Activated CD8-positive, alpha-beta memory T cell treated with anti-CD3 and anti-CD28 coated beads, Interleukin-2, amount 50 U/mL, for 4 hours (primary cell): ENCODE measurements at regions not wholly inside any gene's neighbourhood (a gene's known extent, or its start where the extent isn't known, plus 50 kb on each side); places are given as distances from the start of the nearest gene placed in this dataset.
"Not testable (repeated sequence)": the region's sequence is repeated elsewhere in the genome, so short reads cannot be mapped to it uniquely, and the experiment has no call there.

Source experiments
- DNase-seq: peaks from one replicate; pipeline ENCODE4 v3.0.0-alpha.2; 2020

DNA sequence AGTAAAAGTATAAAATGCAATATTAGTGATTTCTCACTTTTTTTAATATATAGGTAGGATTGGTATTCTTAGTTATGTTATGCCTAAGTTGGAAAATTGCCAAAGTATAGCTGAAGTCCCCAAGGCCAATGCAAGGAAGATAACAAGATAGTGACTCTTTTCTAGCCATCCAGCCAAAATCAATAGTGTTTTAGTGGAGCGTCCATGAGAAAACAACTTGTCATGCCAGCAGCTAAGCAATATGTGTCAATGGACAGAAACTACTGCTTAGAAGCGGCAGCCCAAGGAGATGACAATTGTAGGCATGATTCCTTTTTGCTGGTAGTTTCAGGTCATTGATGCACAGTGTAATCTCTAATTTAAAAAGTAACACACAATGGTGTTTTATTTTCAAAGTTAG lies 1444.6 kb downstream of the SUCLG1 start:
- DNase-seq: no peak

DNA sequence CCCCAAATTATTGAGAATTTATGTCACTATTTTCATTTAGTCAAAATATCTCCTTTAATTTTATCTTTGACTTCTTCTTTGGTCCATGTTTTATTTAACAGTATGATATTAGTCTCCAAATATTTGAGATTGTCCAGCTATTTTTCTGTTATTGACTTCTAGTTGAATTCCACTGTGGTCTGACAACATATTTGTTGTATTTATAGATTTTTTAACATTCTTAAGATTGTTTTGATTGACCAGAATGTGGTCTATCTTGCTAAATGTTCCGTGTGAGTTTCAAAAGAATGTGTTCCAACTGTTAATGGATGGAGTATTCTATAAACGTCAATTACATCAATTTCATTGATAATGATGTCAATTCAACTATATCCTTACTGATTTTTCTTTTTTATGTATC lies 1452.1 kb downstream of the SUCLG1 start:
- DNase-seq: no peak

GRCh38 chr2:83003555-83003954 lies 1455.5 kb downstream of the SUCLG1 start:
- no peak for DNase-seq

GRCh38 chr2:83002706-83003105 lies 1456.4 kb downstream of the SUCLG1 start:
- no peak for DNase-seq

GRCh38 chr2:82998781-82999180 lies 1460.3 kb downstream of the SUCLG1 start:
- no peak for DNase-seq

DNA sequence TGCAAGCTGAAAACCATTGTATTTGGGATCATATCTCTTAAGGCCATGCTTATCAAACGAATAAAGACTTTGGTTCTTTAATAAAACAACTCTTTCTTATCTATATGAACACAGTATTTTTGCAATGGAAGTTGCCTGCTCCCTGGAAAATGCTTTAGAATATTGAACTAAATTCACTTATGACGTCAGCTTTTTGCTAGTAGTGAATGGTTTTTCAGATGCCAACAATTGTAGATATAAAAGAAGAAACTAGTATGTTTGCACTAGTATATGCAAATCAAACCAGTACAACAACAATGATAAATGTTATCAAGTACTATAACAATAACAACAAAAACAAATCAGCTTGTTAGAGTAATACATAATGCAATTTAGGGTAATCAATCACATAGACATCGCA lies 1462.9 kb downstream of the SUCLG1 start:
- no peak for DNase-seq

DNA sequence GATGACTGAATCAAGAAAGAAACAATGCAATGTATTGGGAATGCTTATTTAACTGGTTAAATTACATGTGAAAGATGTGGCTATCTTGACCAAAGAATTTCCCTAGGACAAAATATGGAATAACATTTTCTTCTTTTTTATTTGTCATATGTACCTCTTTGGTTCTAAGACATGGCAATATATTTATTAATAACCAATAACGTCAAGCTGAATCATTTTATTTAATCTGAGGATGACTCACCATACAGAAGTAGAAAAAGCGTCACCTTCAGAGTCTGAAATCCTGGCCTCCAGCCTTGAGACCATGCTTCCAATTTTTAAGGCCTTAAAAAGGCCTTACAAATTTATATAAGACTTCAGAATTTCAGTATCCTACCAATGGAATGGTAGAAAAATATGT lies 1464.9 kb downstream of the SUCLG1 start:
- DNase-seq: no peak

DNA sequence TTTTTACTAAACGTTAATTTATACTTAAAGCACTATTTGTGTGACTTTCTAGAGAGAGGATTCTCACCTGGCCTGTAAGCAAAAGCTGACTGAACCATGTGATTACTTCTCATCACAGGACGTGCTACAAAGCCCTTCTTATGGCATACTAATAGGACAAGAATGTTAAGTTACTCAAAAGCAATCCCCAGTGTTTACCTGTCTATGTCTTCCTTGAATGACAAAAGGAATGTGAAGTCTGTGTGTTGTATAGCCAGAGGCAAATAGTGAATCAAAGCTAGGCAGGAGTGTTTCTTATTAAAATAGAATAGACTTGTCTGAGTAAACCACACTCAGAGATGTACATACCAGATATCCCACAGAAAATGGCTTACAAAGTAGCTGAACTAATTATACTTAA lies 1465.5 kb downstream of the SUCLG1 start:
- DNase-seq: no peak

GRCh38 chr2:82992968-82993367 lies 1466.1 kb downstream of the SUCLG1 start:
- DNase-seq: no peak

DNA sequence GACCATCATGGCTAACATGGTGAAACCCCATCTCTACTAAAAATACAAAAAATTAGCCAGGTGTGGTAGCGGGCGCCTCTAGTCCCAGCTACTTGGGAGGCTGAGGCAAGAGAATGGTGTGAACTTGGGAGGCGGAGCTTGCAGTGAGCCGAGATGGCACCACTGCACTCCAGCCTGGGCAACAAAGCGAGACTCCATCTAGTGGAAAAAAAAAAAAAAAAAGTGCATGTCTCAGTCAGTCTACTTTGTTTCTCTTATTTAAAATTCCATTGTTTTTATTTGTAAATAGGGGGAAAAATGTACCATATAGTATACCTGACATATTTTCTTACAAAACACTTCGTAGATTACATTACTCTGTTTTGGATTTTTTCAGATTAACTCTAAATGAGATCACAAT lies 1471.4 kb downstream of the SUCLG1 start:
- not testable (repeated sequence) for DNase-seq

DNA sequence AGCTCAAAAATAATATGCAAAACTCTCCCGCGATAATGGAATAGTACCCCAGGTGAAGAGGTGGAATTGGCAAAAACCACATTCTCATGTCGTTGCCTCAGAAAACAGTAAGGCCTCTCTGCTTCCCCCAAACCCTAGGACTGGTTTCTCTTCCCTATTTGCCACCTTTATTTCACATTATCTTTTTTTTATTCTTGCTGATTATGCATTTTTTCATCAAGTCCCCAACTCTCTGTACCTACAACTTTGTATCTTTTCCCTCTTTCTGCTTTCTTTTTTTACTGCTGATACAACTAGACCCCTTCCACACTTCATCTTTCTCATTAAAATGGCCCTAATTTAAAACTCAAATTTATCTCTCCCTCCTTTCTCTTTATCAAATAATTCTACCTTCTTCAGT lies 1472.2 kb downstream of the SUCLG1 start:
- DNase-seq: no peak

DNA sequence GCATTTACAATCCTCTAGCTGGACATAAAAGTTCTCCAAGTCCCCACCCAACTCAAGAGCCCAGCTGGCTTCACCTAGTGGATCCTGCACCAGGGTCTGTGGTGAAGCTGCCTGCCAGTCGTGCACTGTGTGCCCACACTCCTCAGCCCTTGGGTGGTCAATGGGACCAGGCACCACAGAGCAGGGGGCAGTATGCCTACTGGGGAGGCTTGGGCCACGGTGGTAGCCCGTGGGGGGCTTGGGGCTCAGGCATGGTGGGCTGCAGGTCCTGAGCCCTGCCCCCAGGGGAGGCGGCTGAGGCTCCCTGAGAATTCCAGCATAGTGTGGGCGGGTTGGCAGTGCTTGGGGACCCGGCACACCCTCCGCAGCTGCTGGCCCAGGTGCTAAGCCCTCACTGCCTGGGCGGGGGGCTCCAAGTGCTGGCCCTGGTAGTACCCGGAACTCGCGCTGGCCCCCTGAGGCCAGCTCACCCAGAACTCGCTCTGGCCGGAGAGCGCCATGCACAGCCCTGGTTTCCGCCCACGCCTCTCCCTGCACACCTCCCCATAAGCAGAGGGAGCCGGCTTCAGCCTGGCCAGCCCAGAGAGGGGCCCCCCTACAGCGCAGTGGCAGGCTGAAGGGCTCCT lies 1473.4 kb downstream of the SUCLG1 start:
- DNase-seq: no peak

DNA sequence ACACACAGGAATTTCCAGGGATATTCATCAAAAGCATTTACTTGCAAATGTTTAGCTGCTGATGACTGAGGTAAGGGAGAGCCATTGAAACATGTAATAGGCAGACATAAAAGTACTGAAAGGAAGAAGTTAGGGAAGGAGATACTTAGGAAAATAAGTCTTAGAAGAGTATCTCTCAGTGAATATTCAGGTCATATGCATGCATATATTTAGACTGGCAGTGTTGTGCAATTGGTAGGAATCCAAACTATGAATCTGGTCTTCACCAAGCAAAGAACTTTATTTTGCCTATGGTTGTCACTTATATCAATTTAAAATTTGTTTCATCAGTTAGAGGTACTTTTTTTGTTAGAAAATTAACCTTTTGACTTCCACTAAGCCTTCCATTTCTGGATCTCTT lies 1490.7 kb downstream of the SUCLG1 start:
- DNase-seq: no peak

- DNase-seq: no peak
These were observed 1494.7 kb downstream of the SUCLG1 start for GRCh38 chr2:82964341-82964740.

GRCh38 chr2:82959727-82960126 lies 1499.4 kb downstream of the SUCLG1 start:
- no peak for DNase-seq

- DNase-seq: no peak
These were observed 1504.2 kb downstream of the SUCLG1 start for GRCh38 chr2:82954868-82955267.

GRCh38 chr2:82939211-82939610 lies 1519.9 kb downstream of the SUCLG1 start:
- no peak for DNase-seq

GRCh38 chr2:82938321-82938845 lies 1520.7 kb downstream of the SUCLG1 start:
- not testable (repeated sequence) for DNase-seq

GRCh38 chr2:82913566-82913965 lies 1545.5 kb downstream of the SUCLG1 start:
- DNase-seq: no peak

DNA sequence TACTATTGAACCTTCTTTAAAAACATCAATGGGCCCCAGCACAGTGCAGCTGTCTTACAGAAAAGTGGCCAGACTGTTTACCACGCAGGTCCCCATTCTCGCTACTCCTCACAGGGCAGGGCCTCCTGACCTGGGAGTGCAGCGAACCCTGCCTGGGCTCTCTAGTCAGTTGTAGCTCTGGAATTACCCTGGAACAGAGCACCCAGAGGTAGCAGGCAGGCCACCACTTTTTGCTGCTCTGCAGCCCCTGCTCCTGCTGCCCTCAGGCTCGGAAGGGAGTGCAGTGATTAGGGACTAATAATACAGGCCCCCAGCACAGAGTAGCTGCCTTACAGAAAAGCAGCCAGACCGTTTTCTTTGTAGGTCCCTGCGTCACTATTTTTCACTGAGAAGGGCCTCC lies 1563.0 kb downstream of the SUCLG1 start:
- DNase-seq: no peak

- no peak for DNase-seq
These were observed 1565.9 kb downstream of the SUCLG1 start for GRCh38 chr2:82893190-82893589.

DNA sequence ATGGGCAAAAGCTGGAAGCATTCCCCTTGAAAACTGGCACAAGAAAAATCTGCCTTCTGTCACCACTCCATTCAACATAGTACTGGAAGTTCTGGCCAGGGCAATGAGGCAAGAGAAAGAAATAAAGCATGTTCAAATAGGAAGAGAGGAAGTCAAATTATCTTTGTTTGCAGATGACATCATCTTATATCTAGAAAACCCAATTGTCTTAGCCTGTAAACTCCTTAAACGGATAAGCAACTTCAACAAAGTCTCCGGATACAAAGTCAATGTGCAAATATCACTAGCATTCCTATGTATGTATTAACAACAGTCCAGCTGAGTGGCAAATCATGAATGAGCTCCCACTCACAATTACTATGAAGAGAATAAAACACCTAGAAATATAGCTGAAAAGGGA lies 1579.3 kb downstream of the SUCLG1 start:
- DNase-seq: no peak

- DNase-seq: no peak
These were observed 1583.2 kb downstream of the SUCLG1 start for GRCh38 chr2:82875858-82876257.

- no peak for DNase-seq
These were observed 1601.1 kb downstream of the SUCLG1 start for GRCh38 chr2:82857967-82858366.

DNA sequence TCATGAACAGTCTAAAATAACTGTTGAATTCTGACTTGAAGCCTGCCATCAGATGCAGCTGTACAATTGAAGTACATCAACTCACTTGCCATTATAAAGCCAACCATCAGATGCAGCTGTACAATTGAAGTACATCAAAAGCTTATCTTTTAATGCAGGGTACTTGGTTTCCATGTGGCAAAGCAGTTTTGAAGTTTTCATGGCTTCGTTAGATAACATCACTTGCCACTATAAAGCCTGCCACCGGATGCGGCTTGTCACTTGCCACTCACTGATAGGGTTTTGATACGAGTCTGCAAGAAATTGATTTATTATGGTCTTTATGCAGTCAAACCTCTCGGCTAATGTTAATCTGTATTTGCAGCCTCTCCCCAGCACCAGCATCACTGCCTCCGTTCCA lies 1605.8 kb downstream of the SUCLG1 start:
- DNase-seq: no peak
